ENCODE measurements at regions not wholly inside any gene's neighbourhood (a gene's known extent, or its start where the extent isn't known, plus 50 kb on each side); places are given as distances from the start of the nearest gene placed in this dataset.

DNA sequence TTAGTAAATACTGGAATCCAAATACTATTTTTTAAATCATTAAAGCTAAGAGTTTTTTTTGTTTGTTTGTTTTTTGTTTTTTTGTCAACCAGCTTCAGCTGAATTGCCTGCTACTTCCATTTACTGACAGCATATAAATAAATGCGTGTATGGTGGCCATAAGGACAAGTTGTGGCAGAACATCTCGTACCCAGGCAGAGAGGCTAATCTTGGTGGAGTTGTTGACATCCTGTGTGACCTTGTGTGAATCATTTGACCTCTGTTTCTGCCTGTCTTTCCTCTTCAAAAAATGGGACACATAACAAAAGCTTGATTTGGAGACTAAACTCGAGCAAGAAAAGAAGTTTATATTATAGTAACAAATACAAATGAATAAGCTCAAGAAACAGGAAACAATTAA is 734.2 kb downstream of the MCTP2 start (continued):
- TF ChIP-seq, protein P1, sequence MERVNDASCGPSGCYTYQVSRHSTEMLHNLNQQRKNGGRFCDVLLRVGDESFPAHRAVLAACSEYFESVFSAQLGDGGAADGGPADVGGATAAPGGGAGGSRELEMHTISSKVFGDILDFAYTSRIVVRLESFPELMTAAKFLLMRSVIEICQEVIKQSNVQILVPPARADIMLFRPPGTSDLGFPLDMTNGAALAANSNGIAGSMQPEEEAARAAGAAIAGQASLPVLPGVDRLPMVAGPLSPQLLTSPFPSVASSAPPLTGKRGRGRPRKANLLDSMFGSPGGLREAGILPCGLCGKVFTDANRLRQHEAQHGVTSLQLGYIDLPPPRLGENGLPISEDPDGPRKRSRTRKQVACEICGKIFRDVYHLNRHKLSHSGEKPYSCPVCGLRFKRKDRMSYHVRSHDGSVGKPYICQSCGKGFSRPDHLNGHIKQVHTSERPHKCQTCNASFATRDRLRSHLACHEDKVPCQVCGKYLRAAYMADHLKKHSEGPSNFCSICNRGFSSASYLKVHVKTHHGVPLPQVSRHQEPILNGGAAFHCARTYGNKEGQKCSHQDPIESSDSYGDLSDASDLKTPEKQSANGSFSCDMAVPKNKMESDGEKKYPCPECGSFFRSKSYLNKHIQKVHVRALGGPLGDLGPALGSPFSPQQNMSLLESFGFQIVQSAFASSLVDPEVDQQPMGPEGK (CRISPR knock-in tag; IDR thresholded peaks at IDR 0.05; ENCODE audit: borderline replicate concordance): no peak
- TF ChIP-seq ARNTL (CRISPR knock-in tag; IDR thresholded peaks at IDR 0.05; ENCODE audit: borderline replicate concordance, low read depth): no peak
- TF ChIP-seq GLIS3 (CRISPR knock-in tag; IDR thresholded peaks at IDR 0.05): no peak
- TF ChIP-seq ZFP30 (CRISPR knock-in tag; IDR thresholded peaks at IDR 0.05): no peak
- TF ChIP-seq CSDC2 (CRISPR knock-in tag; IDR thresholded peaks at IDR 0.05): no peak
- TF ChIP-seq RARB (CRISPR knock-in tag; IDR thresholded peaks at IDR 0.05): no peak
- TF ChIP-seq ESRRG (CRISPR knock-in tag; IDR thresholded peaks at IDR 0.05): no peak
- no peak for TF ChIP-seq BACH2 (CRISPR knock-in tag; IDR thresholded peaks at IDR 0.05; ENCODE audit: borderline replicate concordance)
- TF ChIP-seq, protein P2, sequence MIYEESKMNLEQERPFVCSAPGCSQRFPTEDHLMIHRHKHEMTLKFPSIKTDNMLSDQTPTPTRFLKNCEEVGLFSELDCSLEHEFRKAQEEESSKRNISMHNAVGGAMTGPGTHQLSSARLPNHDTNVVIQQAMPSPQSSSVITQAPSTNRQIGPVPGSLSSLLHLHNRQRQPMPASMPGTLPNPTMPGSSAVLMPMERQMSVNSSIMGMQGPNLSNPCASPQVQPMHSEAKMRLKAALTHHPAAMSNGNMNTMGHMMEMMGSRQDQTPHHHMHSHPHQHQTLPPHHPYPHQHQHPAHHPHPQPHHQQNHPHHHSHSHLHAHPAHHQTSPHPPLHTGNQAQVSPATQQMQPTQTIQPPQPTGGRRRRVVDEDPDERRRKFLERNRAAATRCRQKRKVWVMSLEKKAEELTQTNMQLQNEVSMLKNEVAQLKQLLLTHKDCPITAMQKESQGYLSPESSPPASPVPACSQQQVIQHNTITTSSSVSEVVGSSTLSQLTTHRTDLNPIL (CRISPR knock-in tag; IDR thresholded peaks at IDR 0.05; ENCODE audit: low read depth): no peak

DNA sequence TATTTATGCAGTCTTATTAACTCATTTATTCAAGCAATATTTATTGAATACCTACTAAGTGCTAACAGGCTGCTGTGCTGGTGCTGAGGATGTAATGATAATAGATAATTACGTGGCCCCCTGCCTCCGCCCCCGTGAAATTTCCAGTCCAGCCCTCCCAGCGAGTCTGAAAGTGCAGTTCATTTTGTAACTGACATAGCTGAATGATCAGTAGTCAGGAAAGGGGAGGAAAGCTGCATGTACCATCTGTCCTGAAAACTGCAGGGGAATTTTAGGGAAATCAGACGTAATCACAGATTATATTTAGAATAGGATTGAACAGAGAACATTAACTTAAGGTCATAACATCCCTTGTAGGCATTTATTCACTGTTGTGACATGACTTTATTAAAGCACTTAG is 736.8 kb downstream of the MCTP2 start:
- no peak for ATAC-seq
- TF ChIP-seq OSR1 (CRISPR knock-in tag; IDR thresholded peaks at IDR 0.05) (no peak), ZFP30 (CRISPR knock-in tag; IDR thresholded peaks at IDR 0.05) (no peak), ZNF8 (CRISPR knock-in tag; IDR thresholded peaks at IDR 0.05) (no peak), PPARA (CRISPR knock-in tag; IDR thresholded peaks at IDR 0.05; ENCODE audit: borderline replicate concordance) (no peak), ARNTL (CRISPR knock-in tag; IDR thresholded peaks at IDR 0.05; ENCODE audit: borderline replicate concordance, low read depth) (no peak), ISL1 (CRISPR knock-in tag; IDR thresholded peaks at IDR 0.05) (no peak), TOX (CRISPR knock-in tag; IDR thresholded peaks at IDR 0.05; ENCODE audit: borderline replicate concordance) (no peak)
- TF ChIP-seq, protein P1 (CRISPR knock-in tag; IDR thresholded peaks at IDR 0.05; ENCODE audit: borderline replicate concordance): no peak
- TF ChIP-seq, protein P2 (CRISPR knock-in tag; IDR thresholded peaks at IDR 0.05; ENCODE audit: low read depth): no peak

DNA sequence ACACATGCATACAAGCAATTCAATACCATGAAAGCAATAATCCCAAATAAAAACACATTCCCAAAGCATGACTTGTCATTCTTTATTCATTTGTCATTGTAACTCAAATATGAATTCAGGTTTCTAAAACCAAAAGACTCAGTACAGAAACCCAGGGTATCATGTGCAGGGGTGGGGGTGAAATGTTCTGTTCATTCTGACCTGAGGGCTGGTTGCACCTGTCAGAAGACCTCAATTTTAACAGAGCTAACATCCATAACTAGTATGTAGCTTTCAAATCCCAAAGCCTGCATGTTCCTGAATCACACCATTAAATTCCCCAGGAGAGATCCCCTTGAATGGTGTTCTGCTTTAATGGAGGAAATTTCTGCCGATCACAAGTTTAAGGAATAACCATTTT is 738.7 kb downstream of the MCTP2 start:
- TF ChIP-seq RARB (CRISPR knock-in tag; IDR thresholded peaks at IDR 0.05): no peak
- TF ChIP-seq, protein P3, sequence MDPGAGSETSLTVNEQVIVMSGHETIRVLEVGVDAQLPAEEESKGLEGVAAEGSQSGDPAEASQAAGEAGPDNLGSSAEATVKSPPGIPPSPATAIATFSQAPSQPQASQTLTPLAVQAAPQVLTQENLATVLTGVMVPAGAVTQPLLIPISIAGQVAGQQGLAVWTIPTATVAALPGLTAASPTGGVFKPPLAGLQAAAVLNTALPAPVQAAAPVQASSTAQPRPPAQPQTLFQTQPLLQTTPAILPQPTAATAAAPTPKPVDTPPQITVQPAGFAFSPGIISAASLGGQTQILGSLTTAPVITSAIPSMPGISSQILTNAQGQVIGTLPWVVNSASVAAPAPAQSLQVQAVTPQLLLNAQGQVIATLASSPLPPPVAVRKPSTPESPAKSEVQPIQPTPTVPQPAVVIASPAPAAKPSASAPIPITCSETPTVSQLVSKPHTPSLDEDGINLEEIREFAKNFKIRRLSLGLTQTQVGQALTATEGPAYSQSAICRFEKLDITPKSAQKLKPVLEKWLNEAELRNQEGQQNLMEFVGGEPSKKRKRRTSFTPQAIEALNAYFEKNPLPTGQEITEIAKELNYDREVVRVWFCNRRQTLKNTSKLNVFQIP (CRISPR knock-in tag; IDR thresholded peaks at IDR 0.05; ENCODE audit: borderline replicate concordance, low read depth): no peak
- TF ChIP-seq ZFP3 (CRISPR knock-in tag; IDR thresholded peaks at IDR 0.05): no peak
- no peak for TF ChIP-seq GLIS3 (CRISPR knock-in tag; IDR thresholded peaks at IDR 0.05)
- TF ChIP-seq ZNF8 (CRISPR knock-in tag; IDR thresholded peaks at IDR 0.05): no peak
- no peak for TF ChIP-seq ZNF565 (CRISPR knock-in tag; conservative IDR thresholded peaks at IDR 0.05; ENCODE audit: low read depth)
- TF ChIP-seq ISL1 (CRISPR knock-in tag; IDR thresholded peaks at IDR 0.05): no peak
- TF ChIP-seq, protein P4, sequence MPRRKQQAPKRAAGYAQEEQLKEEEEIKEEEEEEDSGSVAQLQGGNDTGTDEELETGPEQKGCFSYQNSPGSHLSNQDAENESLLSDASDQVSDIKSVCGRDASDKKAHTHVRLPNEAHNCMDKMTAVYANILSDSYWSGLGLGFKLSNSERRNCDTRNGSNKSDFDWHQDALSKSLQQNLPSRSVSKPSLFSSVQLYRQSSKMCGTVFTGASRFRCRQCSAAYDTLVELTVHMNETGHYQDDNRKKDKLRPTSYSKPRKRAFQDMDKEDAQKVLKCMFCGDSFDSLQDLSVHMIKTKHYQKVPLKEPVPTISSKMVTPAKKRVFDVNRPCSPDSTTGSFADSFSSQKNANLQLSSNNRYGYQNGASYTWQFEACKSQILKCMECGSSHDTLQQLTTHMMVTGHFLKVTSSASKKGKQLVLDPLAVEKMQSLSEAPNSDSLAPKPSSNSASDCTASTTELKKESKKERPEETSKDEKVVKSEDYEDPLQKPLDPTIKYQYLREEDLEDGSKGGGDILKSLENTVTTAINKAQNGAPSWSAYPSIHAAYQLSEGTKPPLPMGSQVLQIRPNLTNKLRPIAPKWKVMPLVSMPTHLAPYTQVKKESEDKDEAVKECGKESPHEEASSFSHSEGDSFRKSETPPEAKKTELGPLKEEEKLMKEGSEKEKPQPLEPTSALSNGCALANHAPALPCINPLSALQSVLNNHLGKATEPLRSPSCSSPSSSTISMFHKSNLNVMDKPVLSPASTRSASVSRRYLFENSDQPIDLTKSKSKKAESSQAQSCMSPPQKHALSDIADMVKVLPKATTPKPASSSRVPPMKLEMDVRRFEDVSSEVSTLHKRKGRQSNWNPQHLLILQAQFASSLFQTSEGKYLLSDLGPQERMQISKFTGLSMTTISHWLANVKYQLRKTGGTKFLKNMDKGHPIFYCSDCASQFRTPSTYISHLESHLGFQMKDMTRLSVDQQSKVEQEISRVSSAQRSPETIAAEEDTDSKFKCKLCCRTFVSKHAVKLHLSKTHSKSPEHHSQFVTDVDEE (CRISPR knock-in tag; IDR thresholded peaks at IDR 0.05): no peak
- TF ChIP-seq SNAI2 (CRISPR knock-in tag; IDR thresholded peaks at IDR 0.05): no peak
- no peak for TF ChIP-seq TCF4 (CRISPR knock-in tag; IDR thresholded peaks at IDR 0.05; ENCODE audit: borderline replicate concordance)
- TF ChIP-seq ZNF70 (CRISPR knock-in tag; IDR thresholded peaks at IDR 0.05): no peak
- no peak for TF ChIP-seq PPARA (CRISPR knock-in tag; IDR thresholded peaks at IDR 0.05; ENCODE audit: borderline replicate concordance)
- no peak for TF ChIP-seq OSR1 (CRISPR knock-in tag; IDR thresholded peaks at IDR 0.05)
- no peak for TF ChIP-seq TOX (CRISPR knock-in tag; IDR thresholded peaks at IDR 0.05; ENCODE audit: borderline replicate concordance)
- TF ChIP-seq ARNTL (CRISPR knock-in tag; IDR thresholded peaks at IDR 0.05; ENCODE audit: borderline replicate concordance, low read depth): no peak
- TF ChIP-seq, protein P5, sequence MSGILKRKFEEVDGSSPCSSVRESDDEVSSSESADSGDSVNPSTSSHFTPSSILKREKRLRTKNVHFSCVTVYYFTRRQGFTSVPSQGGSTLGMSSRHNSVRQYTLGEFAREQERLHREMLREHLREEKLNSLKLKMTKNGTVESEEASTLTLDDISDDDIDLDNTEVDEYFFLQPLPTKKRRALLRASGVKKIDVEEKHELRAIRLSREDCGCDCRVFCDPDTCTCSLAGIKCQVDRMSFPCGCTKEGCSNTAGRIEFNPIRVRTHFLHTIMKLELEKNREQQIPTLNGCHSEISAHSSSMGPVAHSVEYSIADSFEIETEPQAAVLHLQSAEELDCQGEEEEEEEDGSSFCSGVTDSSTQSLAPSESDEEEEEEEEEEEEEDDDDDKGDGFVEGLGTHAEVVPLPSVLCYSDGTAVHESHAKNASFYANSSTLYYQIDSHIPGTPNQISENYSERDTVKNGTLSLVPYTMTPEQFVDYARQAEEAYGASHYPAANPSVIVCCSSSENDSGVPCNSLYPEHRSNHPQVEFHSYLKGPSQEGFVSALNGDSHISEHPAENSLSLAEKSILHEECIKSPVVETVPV (CRISPR knock-in tag; IDR thresholded peaks at IDR 0.05): no peak
- no peak for TF ChIP-seq ZFP30 (CRISPR knock-in tag; IDR thresholded peaks at IDR 0.05)
- TF ChIP-seq, protein P1 (CRISPR knock-in tag; IDR thresholded peaks at IDR 0.05; ENCODE audit: borderline replicate concordance): no peak
- no peak for ATAC-seq

Measured in SK-N-SH treated with all-trans-retinoic acid at 6 μM for 48 hours (cell line).